H9 (cell line): ENCODE measurements at regions not wholly inside any gene's neighbourhood (a gene's known extent, or its start where the extent isn't known, plus 50 kb on each side); places are given as distances from the start of the nearest gene placed in this dataset.
A peak's percentile ranks its signal among the peaks of the same experiment; 100 is the strongest.

Source experiments
- DNase-seq: peaks from one replicate; pipeline ENCODE4 v3.0.0-alpha.2; 2017
- H2AFZ ChIP-seq: one replicate; pipeline ENCODE4 v1.6.1; 2013; ENCODE audit warnings: mild to moderate bottlenecking, low read length, control low read depth, moderate library complexity
- H2AK5ac ChIP-seq: 2 replicates; pipeline ENCODE4 v1.6.1; 2013; ENCODE audit warnings: low read length, control low read depth, mixed read lengths; ENCODE audit not compliant: insufficient read length
- H2BK120ac ChIP-seq: one replicate; pipeline ENCODE4 v1.6.1; 2013; ENCODE audit warnings: low read depth, mild to moderate bottlenecking, low read length, control low read depth, inconsistent platforms; ENCODE audit not compliant: poor library complexity, severe bottlenecking
- H2BK12ac ChIP-seq: 2 replicates; pipeline ENCODE4 v1.6.1; 2013; ENCODE audit warnings: low read length, control low read depth, mixed read lengths, low read depth; ENCODE audit not compliant: insufficient read length
- H2BK15ac ChIP-seq: 2 replicates; pipeline ENCODE4 v1.6.1; 2013; ENCODE audit warnings: low read depth, low read length, control low read depth
- H2BK20ac ChIP-seq: one replicate; pipeline ENCODE4 v1.6.1; 2013; ENCODE audit warnings: low read depth, mild to moderate bottlenecking, low read length, control low read depth, inconsistent platforms; ENCODE audit not compliant: poor library complexity, severe bottlenecking
- H2BK5ac ChIP-seq: 2 replicates; pipeline ENCODE4 v1.6.1; 2013; ENCODE audit warnings: low read length, control low read depth, mixed read lengths; ENCODE audit not compliant: insufficient read length
- H3K14ac ChIP-seq: 2 replicates; pipeline ENCODE4 v1.6.1; 2013; ENCODE audit warnings: low read length, control low read depth; ENCODE audit not compliant: insufficient read depth
- H3K18ac ChIP-seq: 2 replicates; pipeline ENCODE4 v1.6.1; 2013; ENCODE audit warnings: low read depth, mild to moderate bottlenecking, mixed read lengths, low read length, control low read depth; ENCODE audit not compliant: insufficient read length
- H3K23ac ChIP-seq: 2 replicates; pipeline ENCODE4 v1.6.1; 2013; ENCODE audit warnings: low read length, control low read depth, mixed read lengths, low read depth; ENCODE audit not compliant: insufficient read length
- H3K23me2 ChIP-seq: 2 replicates; pipeline ENCODE4 v1.6.1; 2013; ENCODE audit warnings: low read depth, mild to moderate bottlenecking, mixed read lengths, low read length, control low read depth; ENCODE audit not compliant: insufficient read length, poor library complexity, severe bottlenecking
- H3K27ac ChIP-seq: 2 replicates; pipeline ENCODE4 v1.5.1; 2013; ENCODE audit warnings: low read length, control low read depth, mixed read lengths, low read depth; ENCODE audit not compliant: insufficient read length
- H3K27me3 ChIP-seq: 2 replicates; pipeline ENCODE4 v1.6.1; 2013; ENCODE audit warnings: low read length, control low read depth, inconsistent platforms; ENCODE audit not compliant: insufficient read depth
- H3K4ac ChIP-seq: 2 replicates; pipeline ENCODE4 v1.6.1; 2013; ENCODE audit warnings: low read depth, mild to moderate bottlenecking, control low read depth, inconsistent platforms, low read length, moderate library complexity
- H3K4me1 ChIP-seq: 2 replicates; pipeline ENCODE4 v1.6.1; 2013; ENCODE audit warnings: low read length, control low read depth, inconsistent platforms; ENCODE audit not compliant: insufficient read depth
- H3K4me2 ChIP-seq: 2 replicates; pipeline ENCODE4 v1.6.1; 2013; ENCODE audit warnings: low read length, control low read depth, mixed read lengths; ENCODE audit not compliant: insufficient read length, insufficient read depth
- H3K56ac ChIP-seq: 2 replicates; pipeline ENCODE4 v1.6.1; 2013; ENCODE audit warnings: low read depth, mild to moderate bottlenecking, mixed read lengths, low read length, control low read depth; ENCODE audit not compliant: insufficient read length
- H3K79me1 ChIP-seq: 2 replicates; pipeline ENCODE4 v1.6.1; 2013; ENCODE audit warnings: low read depth, mild to moderate bottlenecking, moderate library complexity, low read length, control low read depth, inconsistent platforms; ENCODE audit not compliant: insufficient read depth, poor library complexity, severe bottlenecking
- H3K79me2 ChIP-seq: 2 replicates; pipeline ENCODE4 v1.6.1; 2013; ENCODE audit warnings: low read length, control low read depth, inconsistent platforms; ENCODE audit not compliant: insufficient read depth
- H3K9ac ChIP-seq: 2 replicates; pipeline ENCODE4 v1.6.1; 2013; ENCODE audit warnings: low read length, control low read depth, mixed read lengths; ENCODE audit not compliant: insufficient read length; ENCODE audit errors: extremely low read depth
- H3K9me3 ChIP-seq: one replicate; pipeline ENCODE4 v1.6.1; 2013; ENCODE audit warnings: low read depth, low read length, inconsistent platforms; ENCODE audit not compliant: control insufficient read depth
- H3T11ph ChIP-seq: one replicate; pipeline ENCODE4 v1.6.1; 2013; ENCODE audit warnings: mild to moderate bottlenecking, low read length, control low read depth, inconsistent platforms
- H4K20me1 ChIP-seq: one replicate; pipeline ENCODE4 v1.6.1; 2013; ENCODE audit not compliant: control insufficient read depth, insufficient read length, insufficient read depth
- H4K5ac ChIP-seq: 2 replicates; pipeline ENCODE4 v1.6.1; 2013; ENCODE audit warnings: low read depth, mild to moderate bottlenecking, mixed read lengths, low read length, control low read depth; ENCODE audit not compliant: insufficient read length
- H4K8ac ChIP-seq: replicated peaks from 2 replicates; pipeline ENCODE4 v1.6.1; 2013; ENCODE audit warnings: low read length, control low read depth, mixed read lengths, low read depth; ENCODE audit not compliant: insufficient read length
- H4K91ac ChIP-seq: 2 replicates; pipeline ENCODE4 v1.6.1; 2013; ENCODE audit warnings: low read depth, mild to moderate bottlenecking, moderate library complexity, mixed read lengths, low read length, control low read depth; ENCODE audit not compliant: insufficient read length
- H3K27ac Mint-ChIP-seq, 3 experiments: 2 replicates in 2 of 3; 3 replicates in 1 of 3; pipeline ENCODE4 v1.8.0; 2020 to 2021; ENCODE audit warnings: mixed read lengths in 3 of 3, mild to moderate bottlenecking in 1 of 3, moderate library complexity in 1 of 3
- H3K27me3 Mint-ChIP-seq: 2 replicates; pipeline ENCODE4 v1.8.0; 2021; ENCODE audit warnings: low read depth, mild to moderate bottlenecking, moderate library complexity, mixed read lengths
- H3K36me3 Mint-ChIP-seq, 3 experiments: 2 replicates in 2 of 3; 3 replicates in 1 of 3; pipeline ENCODE4 v1.8.0; 2020 to 2021; ENCODE audit warnings: low read depth in 3 of 3, mixed read lengths in 3 of 3; ENCODE audit not compliant: insufficient read depth in 1 of 3
- H3K4me1 Mint-ChIP-seq, 2 experiments: 2 replicates each; pipeline ENCODE4 v1.8.0; 2020; ENCODE audit warnings: mixed read lengths in 2 of 2
- H3K4me3 Mint-ChIP-seq, 2 experiments: 2 replicates in 1 of 2; 3 replicates in 1 of 2; pipeline ENCODE4 v1.8.0; 2020 to 2021; ENCODE audit warnings: mild to moderate bottlenecking in 2 of 2, mixed read lengths in 2 of 2, moderate library complexity in 1 of 2
- H3K9me3 Mint-ChIP-seq, 2 experiments: 2 replicates in 1 of 2; 3 replicates in 1 of 2; pipeline ENCODE4 v1.8.0; 2020; ENCODE audit warnings: mild to moderate bottlenecking in 2 of 2, mixed read lengths in 2 of 2, moderate library complexity in 1 of 2
- CTCF ChIP-seq: fragments of 200-600 bp; sonication (generic); conservative IDR thresholded peaks from 3 replicates; pipeline ENCODE4 v1.8.0; 2021; ENCODE audit warnings: antibody characterized with exemption, mild to moderate bottlenecking
- WGBS: extraction: QIAGEN DNeasy Blood & Tissue Kit; methylation state at CpG from one replicate; pipeline ENCODE4 v1.1.7; 2013; ENCODE audit warnings: missing lambda C conversion rate, low lambda C conversion rate, mixed read lengths; ENCODE audit not compliant: insufficient read length; ENCODE audit errors: extremely low coverage; 5-methylcytosine and 5-hydroxymethylcytosine counted together

- no peak overlapping the region for H2BK5ac ChIP-seq
Observed at GRCh38 chr4:64713256-64713840, 304.1 kb upstream of the TECRL start.

More at GRCh38 chr4:64713256-64713840, 304.1 kb upstream of the TECRL start:
- peak; percentile 80 for TF ChIP-seq CTCF
- H2BK15ac ChIP-seq, result no peak overlapping the region
- H3K79me2 ChIP-seq, result no peaks in the 10 kb centered on the region
- no peak overlapping the region for H4K5ac ChIP-seq
- H2AFZ ChIP-seq, result no peak overlapping the region
- H3K9ac ChIP-seq, result no peak overlapping the region
- DNase-seq, result no peak
- no peaks in the 10 kb centered on the region for H3K79me1 ChIP-seq
- no peak overlapping the region for H2AK5ac ChIP-seq
- peaks cover 5 to 7% of the 10 kb centered on the region in 2 experiments for H3K9me3 Mint-ChIP-seq
- H4K91ac ChIP-seq, result no peak overlapping the region
- no peaks in the 10 kb centered on the region for H3K23me2 ChIP-seq
- H2BK12ac ChIP-seq, result no peak overlapping the region
- H3K27me3 ChIP-seq, result no peaks in the 10 kb centered on the region
- H3K36me3 Mint-ChIP-seq, result peaks cover 6 to 15% (median 9%) of the 10 kb centered on the region in 3 experiments
- no peak overlapping the region for H3K56ac ChIP-seq
- no peak overlapping the region for H3K4me3 Mint-ChIP-seq
- no peak overlapping the region for H3K27ac ChIP-seq
- no peak overlapping the region for H3K27ac Mint-ChIP-seq
- H3K18ac ChIP-seq, result no peak overlapping the region
- no peak overlapping the region for H2BK20ac ChIP-seq
- H3K4me1 ChIP-seq, result peaks cover 2% of the 10 kb centered on the region; the same call in 1 of the 2 replicates
- H2BK120ac ChIP-seq, result no peak overlapping the region
- H4K8ac ChIP-seq, result no peak overlapping the region
- peaks cover 9 to 16% of the 10 kb centered on the region in 2 experiments for H3K4me1 Mint-ChIP-seq
- H3K14ac ChIP-seq, result no peak overlapping the region
- H3K4me2 ChIP-seq, result no peak overlapping the region
- H3T11ph ChIP-seq, result no peak overlapping the region
- no peaks in the 10 kb centered on the region for H3K27me3 Mint-ChIP-seq
- H3K9me3 ChIP-seq, result peaks cover 9% of the 10 kb centered on the region
- H3K4ac ChIP-seq, result no peak overlapping the region
- H4K20me1 ChIP-seq, result no peaks in the 10 kb centered on the region
- no CpG with 5 or more reads among the region's 2 CpGs for WGBS
- no peak overlapping the region for H3K23ac ChIP-seq
